Activated CD8-positive, alpha-beta T cell treated with anti-CD3 and anti-CD28 coated beads for 36 hours (primary cell): ENCODE measurements at regions not wholly inside any gene's neighbourhood (a gene's known extent, or its start where the extent isn't known, plus 50 kb on each side); places are given as distances from the start of the nearest gene placed in this dataset.
"Not testable (repeated sequence)": the region's sequence is repeated elsewhere in the genome, so short reads cannot be mapped to it uniquely, and the experiment has no call there.

Experiments
- ATAC-seq: fragments of 200-7000 bp; cut with Tn5 transposase; one replicate; pipeline ENCODE4 v1.10.0; 2021; ENCODE audit warnings: mild to moderate bottlenecking, moderate library complexity
- CTCF ChIA-PET: fragments of 350-600 bp; sonication (Branson Sonifier 250); formaldehyde crosslinking; loops from one replicate; lab custom pipeline; 2021; ENCODE audit warnings: antibody characterized with exemption; lab: Charles Lee
- POLR2A ChIA-PET: fragments of 350-600 bp; sonication (Branson Sonifier 250); formaldehyde crosslinking; loops from one replicate; lab custom pipeline; 2021; ENCODE audit warnings: antibody characterized with exemption; lab: Charles Lee
- DNase-seq: peaks from one replicate; pipeline ENCODE4 v3.0.0-alpha.2; 2020
- H3K27ac Mint-ChIP-seq: one replicate; pipeline ENCODE4 v1.8.0; 2021; ENCODE audit warnings: mild to moderate bottlenecking, mixed read lengths
- H3K27me3 Mint-ChIP-seq: one replicate; pipeline ENCODE4 v1.8.0; 2021; ENCODE audit warnings: mixed read lengths
- H3K36me3 Mint-ChIP-seq: one replicate; pipeline ENCODE4 v1.8.0; 2021; ENCODE audit warnings: low read depth, mixed read lengths
- H3K4me1 Mint-ChIP-seq: one replicate; pipeline ENCODE4 v1.8.0; 2021; ENCODE audit warnings: low read depth, mixed read lengths
- H3K4me3 Mint-ChIP-seq: one replicate; pipeline ENCODE4 v1.8.0; 2021; ENCODE audit warnings: mild to moderate bottlenecking, moderate library complexity, mixed read lengths
- H3K9me3 Mint-ChIP-seq: one replicate; pipeline ENCODE4 v1.8.0; 2021; ENCODE audit warnings: mixed read lengths
- intact Hi-C: fragments of 100-400 bp; cut with micrococcal nuclease; formaldehyde crosslinking; loops from one replicate; pipeline ENCODE4 v1.10.0; 2022
- TF ChIP-seq, protein P1 (sequence below): fragments of 200-600 bp; IDR thresholded peaks from one replicate; pipeline ENCODE4 v1.8.0; 2022; ENCODE audit warnings: antibody characterized with exemption, mild to moderate bottlenecking

DNA sequence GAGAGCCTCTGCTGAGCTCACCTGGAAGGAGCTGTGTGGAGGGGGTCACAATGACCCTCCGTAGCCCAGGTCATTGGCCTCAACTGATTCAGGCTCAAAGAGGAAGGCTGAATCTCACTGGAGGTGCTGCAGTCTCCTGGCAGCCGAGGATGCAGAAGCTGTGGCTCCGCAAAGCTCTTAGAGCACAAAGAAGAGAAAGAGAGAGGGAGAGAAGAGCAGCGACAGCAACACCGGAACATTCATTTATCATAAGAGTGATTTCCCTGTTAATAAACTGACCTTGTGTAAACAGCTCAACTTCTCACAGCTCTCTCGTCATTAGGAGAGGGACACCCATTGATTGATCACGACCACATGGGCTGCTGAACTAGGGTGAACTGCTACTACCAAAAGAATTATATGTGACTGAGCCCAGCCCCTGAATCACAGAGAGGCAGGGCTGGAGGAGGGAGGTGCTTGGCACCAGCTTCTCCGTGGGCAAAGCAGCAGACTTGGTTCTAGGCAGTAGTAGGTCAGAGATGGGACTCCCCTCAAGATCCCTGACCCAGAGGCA lies 281.7 kb downstream of the NXPE2 start:
- no peak for ATAC-seq
- Mint-ChIP-seq H3K27me3 (peaks cover 1% of the 10 kb centered on the region), H3K4me1 (no peaks in the 10 kb centered on the region), H3K27ac (no peak overlapping the region), H3K36me3 (no peaks in the 10 kb centered on the region), H3K4me3 (no peak overlapping the region), H3K9me3 (peaks cover 1% of the 10 kb centered on the region)
- intact Hi-C loops: no loop called here
- TF ChIP-seq, protein P1, sequence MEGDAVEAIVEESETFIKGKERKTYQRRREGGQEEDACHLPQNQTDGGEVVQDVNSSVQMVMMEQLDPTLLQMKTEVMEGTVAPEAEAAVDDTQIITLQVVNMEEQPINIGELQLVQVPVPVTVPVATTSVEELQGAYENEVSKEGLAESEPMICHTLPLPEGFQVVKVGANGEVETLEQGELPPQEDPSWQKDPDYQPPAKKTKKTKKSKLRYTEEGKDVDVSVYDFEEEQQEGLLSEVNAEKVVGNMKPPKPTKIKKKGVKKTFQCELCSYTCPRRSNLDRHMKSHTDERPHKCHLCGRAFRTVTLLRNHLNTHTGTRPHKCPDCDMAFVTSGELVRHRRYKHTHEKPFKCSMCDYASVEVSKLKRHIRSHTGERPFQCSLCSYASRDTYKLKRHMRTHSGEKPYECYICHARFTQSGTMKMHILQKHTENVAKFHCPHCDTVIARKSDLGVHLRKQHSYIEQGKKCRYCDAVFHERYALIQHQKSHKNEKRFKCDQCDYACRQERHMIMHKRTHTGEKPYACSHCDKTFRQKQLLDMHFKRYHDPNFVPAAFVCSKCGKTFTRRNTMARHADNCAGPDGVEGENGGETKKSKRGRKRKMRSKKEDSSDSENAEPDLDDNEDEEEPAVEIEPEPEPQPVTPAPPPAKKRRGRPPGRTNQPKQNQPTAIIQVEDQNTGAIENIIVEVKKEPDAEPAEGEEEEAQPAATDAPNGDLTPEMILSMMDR: no peak
- ChIA-PET POLR2A (no interaction called here), CTCF (no interaction called here)
- DNase-seq: no peak

DNA sequence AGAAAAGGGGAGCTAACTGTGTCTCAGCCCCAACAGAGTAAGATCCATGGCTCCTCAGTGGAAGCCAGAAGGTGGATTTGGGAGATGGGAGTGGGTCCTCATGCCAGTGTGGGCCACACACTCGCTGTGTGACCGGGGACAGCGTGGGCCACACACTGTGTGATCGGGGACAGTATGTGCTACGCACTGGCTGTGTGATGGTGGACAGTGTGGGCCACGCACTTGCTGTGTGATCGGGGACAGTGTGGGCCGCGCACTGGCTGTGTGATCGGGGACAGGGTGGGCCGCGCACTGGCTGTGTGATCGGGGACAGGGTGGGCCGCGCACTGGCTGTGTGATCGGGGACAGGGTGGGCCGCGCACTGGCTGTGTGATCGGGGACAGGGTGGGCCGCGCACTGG lies 282.5 kb downstream of the NXPE2 start:
- CTCF ChIA-PET, H3K4me1 Mint-ChIP-seq, POLR2A ChIA-PET, ATAC-seq, intact Hi-C loops, H3K4me3 Mint-ChIP-seq, H3K27ac Mint-ChIP-seq, H3K9me3 Mint-ChIP-seq, H3K27me3 Mint-ChIP-seq, H3K36me3 Mint-ChIP-seq, DNase-seq: not testable (repeated sequence)

DNA sequence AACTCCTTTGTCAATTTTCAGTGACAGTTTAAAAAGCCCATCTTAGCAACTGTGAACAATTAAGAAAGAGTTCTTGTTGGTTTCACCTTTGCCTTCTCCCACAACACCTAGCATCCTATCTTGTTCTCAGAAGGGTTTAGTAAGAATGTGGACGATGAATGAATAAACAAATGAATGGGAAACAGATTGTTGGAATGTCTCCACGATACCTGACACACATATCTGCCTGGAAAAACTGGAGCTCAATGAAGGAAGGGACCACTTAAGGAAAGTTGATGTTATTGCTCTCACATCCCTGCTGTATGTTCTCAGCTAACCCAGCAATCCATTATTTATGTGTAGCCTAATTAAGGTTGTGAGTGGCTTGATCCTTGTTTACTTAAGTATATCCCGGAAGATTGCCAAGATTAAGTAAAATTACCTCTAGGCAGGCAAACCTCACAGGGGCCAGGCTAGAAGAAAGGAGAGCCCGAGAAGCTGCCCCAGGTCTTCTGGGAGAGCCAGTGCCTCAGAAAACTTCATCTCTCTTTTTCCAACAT lies 286.4 kb downstream of the NXPE2 start:
- CTCF ChIA-PET: no interaction called here
- Mint-ChIP-seq H3K27me3 (peaks cover 1% of the 10 kb centered on the region), H3K4me3 (no peak overlapping the region), H3K36me3 (no peaks in the 10 kb centered on the region), H3K4me1 (no peaks in the 10 kb centered on the region), H3K27ac (no peak overlapping the region), H3K9me3 (no peaks in the 10 kb centered on the region)
- POLR2A ChIA-PET: no interaction called here
- ATAC-seq (no peak), DNase-seq (no peak)
- TF ChIP-seq, protein P1: no peak
- intact Hi-C loops: no loop called here

DNA sequence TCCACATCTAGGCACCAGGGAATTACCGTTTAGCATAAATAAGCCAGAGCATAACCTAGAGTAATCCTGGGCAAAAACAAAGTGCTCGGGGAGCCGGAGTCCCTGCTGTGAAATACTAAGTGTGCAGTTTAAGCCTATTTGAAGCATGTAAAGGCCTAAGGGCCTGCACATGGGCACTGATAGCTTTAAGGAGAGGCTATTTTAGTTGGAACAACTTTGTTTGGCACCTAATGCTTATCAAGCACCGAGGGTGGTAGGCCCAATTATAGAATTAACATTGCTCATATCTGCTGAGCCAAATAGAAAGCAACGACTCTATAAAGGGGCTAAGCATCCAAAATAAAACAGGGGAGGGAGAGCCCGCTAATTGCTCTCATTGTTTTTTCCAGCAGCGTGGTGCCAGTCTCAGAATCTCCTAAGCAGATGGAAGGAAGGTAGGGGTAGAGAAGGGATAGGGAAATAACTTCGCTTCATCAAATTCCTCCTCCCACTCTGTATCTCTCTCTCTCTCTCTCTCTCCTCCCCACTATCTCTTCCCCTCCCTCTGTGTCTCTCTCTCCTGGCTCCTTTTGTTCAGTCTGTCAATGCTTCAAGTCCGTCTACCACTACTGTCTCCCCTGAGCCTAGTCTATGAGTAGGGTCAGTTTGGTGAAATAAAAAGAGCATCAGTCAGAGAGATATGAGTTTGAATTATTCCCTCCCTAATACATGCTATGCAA lies 292.8 kb downstream of the NXPE2 start:
- intact Hi-C loops: no loop called here
- POLR2A ChIA-PET: no interaction called here
- no peaks in the 10 kb centered on the region for H3K36me3 Mint-ChIP-seq
- DNase-seq (no peak), ATAC-seq (no peak)
- H3K27ac Mint-ChIP-seq: no peak overlapping the region
- CTCF ChIA-PET: no interaction called here
- H3K27me3 Mint-ChIP-seq: no peaks in the 10 kb centered on the region
- no peaks in the 10 kb centered on the region for H3K4me1 Mint-ChIP-seq
- TF ChIP-seq, protein P1: no peak
- no peaks in the 10 kb centered on the region for H3K9me3 Mint-ChIP-seq
- no peak overlapping the region for H3K4me3 Mint-ChIP-seq

DNA sequence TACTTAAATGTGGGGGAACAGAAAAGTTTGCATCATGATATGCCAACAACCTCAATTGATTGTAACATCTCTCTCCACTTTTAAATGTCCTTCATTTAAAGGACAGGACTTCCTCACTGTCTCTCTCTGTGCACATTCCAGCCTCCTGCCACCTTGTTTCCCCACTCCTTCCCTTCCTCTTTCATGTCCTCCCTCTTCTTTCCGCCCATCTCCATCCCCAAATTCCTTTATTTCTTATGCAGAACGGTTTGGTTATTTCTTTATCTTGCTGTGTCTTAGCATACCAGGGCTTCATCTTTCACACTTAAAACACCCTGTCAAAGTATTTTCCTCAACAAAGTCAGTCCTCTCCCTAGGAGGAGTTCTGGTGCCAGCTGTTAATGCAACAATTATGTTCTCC lies 293.8 kb downstream of the NXPE2 start:
- ATAC-seq: no peak

More for the DNA sequence above, 293.8 kb downstream of the NXPE2 start:
- intact Hi-C loops: no loop called here
- Mint-ChIP-seq H3K4me3 (no peak overlapping the region), H3K4me1 (no peaks in the 10 kb centered on the region), H3K27me3 (no peaks in the 10 kb centered on the region), H3K9me3 (no peaks in the 10 kb centered on the region), H3K27ac (no peak overlapping the region), H3K36me3 (no peaks in the 10 kb centered on the region)
- CTCF ChIA-PET: no interaction called here
- TF ChIP-seq, protein P1: no peak
- no peak for DNase-seq
- POLR2A ChIA-PET: no interaction called here
